NCI-H748 (cell line): ENCODE measurements at regions not wholly inside any gene's neighbourhood (a gene's known extent, or its start where the extent isn't known, plus 50 kb on each side); places are given as distances from the start of the nearest gene placed in this dataset.

Experiments
- DNase-seq: peaks from one replicate; lab custom pipeline; 2025; ENCODE audit not compliant: unreplicated experiment; lab: John Stamatoyannopoulos, UW

- DNase-seq, result no peak
These were observed 215.6 kb downstream of the QKI start for GRCh38 chr6:163630096-163630495.
